MM.1S (cell line): ENCODE measurements at regions not wholly inside any gene's neighbourhood (a gene's known extent, or its start where the extent isn't known, plus 50 kb on each side); places are given as distances from the start of the nearest gene placed in this dataset.

ENCODE experiments used
- DNase-seq: peaks from one replicate; pipeline ENCODE4 v3.0.0-alpha.2; 2015
- H2AFZ ChIP-seq: fragments of 300-600 bp; sonication (generic); 2 replicates; pipeline ENCODE4 v1.6.0; 2016; ENCODE audit warnings: antibody characterized with exemption, low read length
- H3F3A ChIP-seq: fragments of 300-600 bp; sonication (generic); 2 replicates; pipeline ENCODE4 v1.6.1; 2016; ENCODE audit warnings: mild to moderate bottlenecking, antibody characterized with exemption, low read length, moderate library complexity, mixed read lengths; ENCODE audit not compliant: insufficient read depth
- H3K27ac ChIP-seq: fragments of 300-600 bp; sonication (generic); 2 replicates; pipeline ENCODE4 v1.5.1; 2016; ENCODE audit warnings: mild to moderate bottlenecking, low read length
- H3K27me3 ChIP-seq: fragments of 300-600 bp; sonication (generic); replicated peaks from 2 replicates; pipeline ENCODE4 v1.6.0; 2016; ENCODE audit warnings: low read length; ENCODE audit not compliant: insufficient read depth
- H3K36me3 ChIP-seq: fragments of 300-600 bp; sonication (generic); replicated peaks from 2 replicates; pipeline ENCODE4 v1.6.1; 2016; ENCODE audit warnings: mild to moderate bottlenecking, low read length, mixed read lengths; ENCODE audit not compliant: insufficient read depth
- H3K4me1 ChIP-seq: fragments of 300-600 bp; sonication (generic); 2 replicates; pipeline ENCODE4 v1.6.1; 2016; ENCODE audit warnings: low read length, mixed read lengths
- H3K4me2 ChIP-seq: fragments of 300-600 bp; sonication (generic); 2 replicates; pipeline ENCODE4 v1.6.0; 2016; ENCODE audit warnings: low read depth, low read length
- H3K4me3 ChIP-seq: fragments of 300-600 bp; sonication (generic); 2 replicates; pipeline ENCODE4 v1.5.1; 2016; ENCODE audit warnings: low read length, mixed read lengths
- H3K79me2 ChIP-seq: fragments of 300-600 bp; sonication (generic); 2 replicates; pipeline ENCODE4 v1.6.1; 2016; ENCODE audit warnings: mixed run types, low read length, mixed read lengths
- H3K9ac ChIP-seq: fragments of 300-600 bp; sonication (generic); 2 replicates; pipeline ENCODE4 v1.6.1; 2016; ENCODE audit warnings: low read length, mixed read lengths
- H3K9me2 ChIP-seq: fragments of 300-600 bp; sonication (generic); replicated peaks from 2 replicates; pipeline ENCODE4 v1.6.1; 2016; ENCODE audit warnings: mild to moderate bottlenecking, low read length, mixed read lengths; ENCODE audit not compliant: insufficient read depth
- H3K9me3 ChIP-seq: fragments of 300-600 bp; sonication (generic); replicated peaks from 2 replicates; pipeline ENCODE4 v1.6.1; 2016; ENCODE audit warnings: mild to moderate bottlenecking, low read length, mixed read lengths; ENCODE audit not compliant: insufficient read depth
- H4K20me1 ChIP-seq: fragments of 300-600 bp; sonication (generic); 2 replicates; pipeline ENCODE4 v1.6.1; 2016; ENCODE audit warnings: mild to moderate bottlenecking, low read length, moderate library complexity, mixed read lengths; ENCODE audit not compliant: insufficient read depth
- EZH2 ChIP-seq: fragments of 300-600 bp; sonication (generic); optimal IDR thresholded peaks from 2 replicates; pipeline ENCODE3; 2017; ENCODE audit warnings: low read depth, mild to moderate bottlenecking, antibody characterized with exemption, low read length, mixed read lengths
- EZH2phosphoT487 ChIP-seq: fragments of 300-600 bp; sonication (generic); IDR thresholded peaks from 2 replicates; pipeline ENCODE4 v1.6.1; 2018; ENCODE audit warnings: antibody characterized with exemption, low read length
- TF ChIP-seq, protein P1 (sequence below): fragments of 300-600 bp; sonication (generic); IDR thresholded peaks from 2 replicates; pipeline ENCODE4 v1.5.1; 2016; ENCODE audit warnings: antibody characterized with exemption, low read length, mixed read lengths

DNA sequence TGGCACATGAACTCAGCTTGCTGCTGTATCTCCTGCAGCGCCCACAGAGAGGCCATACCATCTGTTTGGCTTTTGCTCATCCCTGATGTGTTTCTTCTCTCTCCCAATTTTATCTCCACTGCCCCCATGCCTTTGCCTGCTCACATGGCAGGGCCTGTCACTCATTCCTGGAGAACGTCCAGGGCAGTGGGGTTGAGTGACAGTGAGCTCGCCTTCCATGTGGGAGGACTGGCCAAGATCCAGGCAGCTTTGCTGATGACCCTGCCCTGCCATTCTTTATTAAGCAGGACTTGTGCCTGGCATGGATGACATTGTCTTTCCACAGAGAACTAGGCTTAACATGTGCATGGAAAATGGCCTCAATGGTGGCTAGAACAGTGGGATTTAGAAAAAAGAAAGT lies 230.5 kb upstream of the THSD7B start:
- H3F3A ChIP-seq: no peaks in the 10 kb centered on the region
- H3K27ac ChIP-seq: no peak overlapping the region
- H3K36me3 ChIP-seq: no peaks in the 10 kb centered on the region
- no peaks in the 10 kb centered on the region for H4K20me1 ChIP-seq
- no peaks in the 10 kb centered on the region for H3K9me2 ChIP-seq
- H2AFZ ChIP-seq: no peak overlapping the region
- no peaks in the 10 kb centered on the region for H3K9me3 ChIP-seq
- no peak overlapping the region for H3K9ac ChIP-seq
- no peaks in the 10 kb centered on the region for H3K27me3 ChIP-seq
- no peaks in the 10 kb centered on the region for H3K4me1 ChIP-seq
- H3K79me2 ChIP-seq: no peaks in the 10 kb centered on the region
- TF ChIP-seq EZH2phosphoT487 (no peak), EZH2 (no peak)
- TF ChIP-seq, protein P1, sequence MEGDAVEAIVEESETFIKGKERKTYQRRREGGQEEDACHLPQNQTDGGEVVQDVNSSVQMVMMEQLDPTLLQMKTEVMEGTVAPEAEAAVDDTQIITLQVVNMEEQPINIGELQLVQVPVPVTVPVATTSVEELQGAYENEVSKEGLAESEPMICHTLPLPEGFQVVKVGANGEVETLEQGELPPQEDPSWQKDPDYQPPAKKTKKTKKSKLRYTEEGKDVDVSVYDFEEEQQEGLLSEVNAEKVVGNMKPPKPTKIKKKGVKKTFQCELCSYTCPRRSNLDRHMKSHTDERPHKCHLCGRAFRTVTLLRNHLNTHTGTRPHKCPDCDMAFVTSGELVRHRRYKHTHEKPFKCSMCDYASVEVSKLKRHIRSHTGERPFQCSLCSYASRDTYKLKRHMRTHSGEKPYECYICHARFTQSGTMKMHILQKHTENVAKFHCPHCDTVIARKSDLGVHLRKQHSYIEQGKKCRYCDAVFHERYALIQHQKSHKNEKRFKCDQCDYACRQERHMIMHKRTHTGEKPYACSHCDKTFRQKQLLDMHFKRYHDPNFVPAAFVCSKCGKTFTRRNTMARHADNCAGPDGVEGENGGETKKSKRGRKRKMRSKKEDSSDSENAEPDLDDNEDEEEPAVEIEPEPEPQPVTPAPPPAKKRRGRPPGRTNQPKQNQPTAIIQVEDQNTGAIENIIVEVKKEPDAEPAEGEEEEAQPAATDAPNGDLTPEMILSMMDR: no peak
- DNase-seq: no peak
- H3K4me2 ChIP-seq: no peak overlapping the region
- no peak overlapping the region for H3K4me3 ChIP-seq

DNA sequence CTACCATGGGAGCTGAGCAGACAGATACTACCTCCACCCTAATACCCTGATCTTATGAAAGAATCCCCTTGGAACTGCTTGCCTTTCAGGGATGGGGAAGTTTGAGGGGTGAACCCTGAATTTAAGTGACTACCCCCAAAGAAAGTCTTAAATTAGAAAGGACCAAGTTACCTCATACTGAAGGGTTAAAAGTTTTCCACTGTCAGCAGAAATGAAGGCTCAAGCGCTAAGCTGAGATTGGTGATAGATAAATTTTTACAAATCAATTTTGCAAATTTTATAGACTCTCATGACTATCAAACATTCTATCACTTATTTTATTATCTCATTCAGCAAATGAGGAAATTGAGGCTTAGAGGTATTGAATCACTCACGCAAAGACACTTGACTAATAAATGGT lies 233.2 kb upstream of the THSD7B start:
- no peaks in the 10 kb centered on the region for H3K79me2 ChIP-seq
- DNase-seq: no peak
- H3F3A ChIP-seq: no peaks in the 10 kb centered on the region
- no peaks in the 10 kb centered on the region for H4K20me1 ChIP-seq
- no peak overlapping the region for H3K4me3 ChIP-seq
- H3K9me3 ChIP-seq: no peaks in the 10 kb centered on the region
- no peak overlapping the region for H3K9ac ChIP-seq
- H3K36me3 ChIP-seq: no peaks in the 10 kb centered on the region
- H3K9me2 ChIP-seq: no peaks in the 10 kb centered on the region
- H3K4me1 ChIP-seq: no peaks in the 10 kb centered on the region
- H3K27me3 ChIP-seq: no peaks in the 10 kb centered on the region
- no peak overlapping the region for H3K4me2 ChIP-seq
- H3K27ac ChIP-seq: no peak overlapping the region
- TF ChIP-seq EZH2: no peak
- TF ChIP-seq EZH2phosphoT487: no peak
- TF ChIP-seq, protein P1: no peak
- H2AFZ ChIP-seq: no peak overlapping the region

DNA sequence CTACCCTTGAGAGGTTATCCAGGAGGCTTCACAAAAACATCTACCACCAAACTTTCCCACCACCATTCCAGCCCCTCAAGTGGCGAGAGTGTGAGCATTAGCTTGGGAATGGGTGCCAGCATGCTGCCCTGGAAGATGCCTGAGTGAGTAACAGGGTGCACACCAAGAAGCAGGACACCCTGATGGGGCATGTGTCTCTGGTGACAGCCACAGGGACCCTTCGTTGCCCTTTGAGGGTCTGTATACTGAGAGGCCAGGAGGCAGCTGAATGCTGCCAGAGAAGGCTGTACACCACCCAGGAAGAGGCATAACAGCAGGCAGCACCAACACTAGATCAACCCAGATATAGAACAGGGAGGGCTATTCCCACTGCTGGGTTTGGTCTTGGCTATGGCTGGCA lies 233.6 kb upstream of the THSD7B start:
- Histone ChIP-seq H3K9me3 (no peaks in the 10 kb centered on the region), H3K79me2 (no peaks in the 10 kb centered on the region), H3K27ac (no peak overlapping the region), H3K27me3 (no peaks in the 10 kb centered on the region), H3K4me2 (no peak overlapping the region), H4K20me1 (no peaks in the 10 kb centered on the region), H3K36me3 (no peaks in the 10 kb centered on the region), H3K9me2 (no peaks in the 10 kb centered on the region), H3K4me1 (no peaks in the 10 kb centered on the region), H3K9ac (no peak overlapping the region), H2AFZ (no peak overlapping the region), H3K4me3 (no peak overlapping the region), H3F3A (no peaks in the 10 kb centered on the region)
- DNase-seq: no peak
- TF ChIP-seq EZH2phosphoT487 (no peak), EZH2 (no peak)
- TF ChIP-seq, protein P1: no peak

DNA sequence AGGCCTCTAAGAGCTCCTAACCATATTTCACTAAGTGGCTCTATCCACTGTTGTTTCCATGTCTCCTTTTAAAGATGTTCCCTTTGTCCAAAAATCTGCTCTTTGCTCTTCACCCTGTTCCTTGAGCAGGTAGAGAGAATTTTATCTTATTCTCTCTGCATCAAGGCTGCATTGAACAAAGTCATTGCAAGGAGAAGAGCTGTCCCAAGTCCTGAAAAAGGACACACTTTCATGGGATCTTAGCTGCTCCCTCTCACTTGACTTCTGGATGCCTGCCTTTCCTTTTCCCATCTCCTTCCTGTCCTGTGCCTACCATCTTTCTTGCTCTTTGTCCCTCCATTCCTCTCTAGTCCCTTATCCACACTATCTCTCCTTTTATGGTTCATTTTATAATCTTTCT lies 235.2 kb upstream of the THSD7B start:
- Histone ChIP-seq H4K20me1 (no peaks in the 10 kb centered on the region), H3K79me2 (no peaks in the 10 kb centered on the region), H3K9ac (no peak overlapping the region), H2AFZ (no peak overlapping the region), H3K36me3 (no peaks in the 10 kb centered on the region), H3K27me3 (no peaks in the 10 kb centered on the region), H3K9me2 (no peaks in the 10 kb centered on the region), H3K4me3 (no peak overlapping the region), H3K9me3 (no peaks in the 10 kb centered on the region), H3F3A (no peaks in the 10 kb centered on the region), H3K4me2 (no peak overlapping the region), H3K27ac (no peak overlapping the region), H3K4me1 (no peaks in the 10 kb centered on the region)
- DNase-seq: no peak
- TF ChIP-seq EZH2phosphoT487 (no peak), EZH2 (no peak)
- TF ChIP-seq, protein P1: no peak
